Large intestine (tissue), 3 donors: ENCODE measurements at regions not wholly inside any gene's neighbourhood (a gene's known extent, or its start where the extent isn't known, plus 50 kb on each side); places are given as distances from the start of the nearest gene placed in this dataset.

ENCODE experiments used
- DNase-seq, 2 donors: peaks; one replicate each; pipeline versions ENCODE4 v3.0.0 to v3.0.0-alpha.2; 2013
- H3K27ac ChIP-seq: one replicate; pipeline ENCODE4 v1.5.1; 2013; ENCODE audit warnings: low read length
- H3K27me3 ChIP-seq: 2 replicates; pipeline ENCODE4 v1.6.1; 2013; ENCODE audit warnings: low read length; ENCODE audit not compliant: control insufficient read depth, insufficient read depth
- H3K36me3 ChIP-seq: 2 replicates; pipeline ENCODE4 v1.6.1; 2013; ENCODE audit warnings: low read length; ENCODE audit not compliant: control insufficient read depth, insufficient read depth
- H3K4me1 ChIP-seq: one replicate; pipeline ENCODE4 v1.6.1; 2013; ENCODE audit warnings: low read length; ENCODE audit not compliant: control insufficient read depth, insufficient read depth
- H3K4me3 ChIP-seq: one replicate; pipeline ENCODE4 v1.5.1; 2013; ENCODE audit warnings: low read length
- H3K9me3 ChIP-seq: one replicate; pipeline ENCODE4 v1.6.1; 2013; ENCODE audit warnings: mild to moderate bottlenecking, low read depth, low read length, moderate library complexity; ENCODE audit not compliant: control insufficient read depth
- WGBS: methylation state at CpG from one replicate; pipeline ENCODE4 v1.1.5; 2013; ENCODE audit warnings: low lambda C conversion rate; ENCODE audit not compliant: insufficient coverage; 5-methylcytosine and 5-hydroxymethylcytosine counted together

GRCh38 chr2:238963161-238963970 lies 115.5 kb downstream of the TWIST2 start:
- H3K4me1 ChIP-seq: no peaks in the 10 kb centered on the region
- no peaks in the 10 kb centered on the region for H3K27me3 ChIP-seq
- H3K9me3 ChIP-seq: no peaks in the 10 kb centered on the region
- 40% methylated on average over 1 of the region's 15 CpGs for WGBS
- H3K27ac ChIP-seq: no peak overlapping the region
- H3K4me3 ChIP-seq: no peak overlapping the region
- DNase-seq: no peak
- H3K36me3 ChIP-seq: no peaks in the 10 kb centered on the region

- no CpG with 5 or more reads among the region's 2 CpGs for WGBS
- no peak for DNase-seq
- no peaks in the 10 kb centered on the region for H3K36me3 ChIP-seq
- H3K4me1 ChIP-seq: no peaks in the 10 kb centered on the region
- no peaks in the 10 kb centered on the region for H3K9me3 ChIP-seq
- H3K27ac ChIP-seq: no peak overlapping the region
- no peaks in the 10 kb centered on the region for H3K27me3 ChIP-seq
- H3K4me3 ChIP-seq: no peak overlapping the region
Observed at GRCh38 chr2:238963971-238964328, 116.1 kb downstream of the TWIST2 start.

GRCh38 chr2:238964544-238965067 lies 116.7 kb downstream of the TWIST2 start:
- Histone ChIP-seq H3K9me3 (no peaks in the 10 kb centered on the region), H3K27ac (no peak overlapping the region), H3K4me1 (no peaks in the 10 kb centered on the region), H3K4me3 (no peak overlapping the region), H3K36me3 (no peaks in the 10 kb centered on the region), H3K27me3 (no peaks in the 10 kb centered on the region)
- WGBS: 80% methylated on average over 6 of the region's 12 CpGs
- no peak for DNase-seq

GRCh38 chr2:238965371-238966071 lies 117.6 kb downstream of the TWIST2 start:
- no CpG with 5 or more reads among the region's 18 CpGs for WGBS
- Histone ChIP-seq H3K27ac (no peak overlapping the region), H3K4me1 (no peaks in the 10 kb centered on the region), H3K4me3 (no peak overlapping the region), H3K27me3 (no peaks in the 10 kb centered on the region), H3K36me3 (no peaks in the 10 kb centered on the region), H3K9me3 (no peaks in the 10 kb centered on the region)
- no peak for DNase-seq

GRCh38 chr2:238966072-238966937 lies 118.4 kb downstream of the TWIST2 start:
- H3K4me3 ChIP-seq: no peak overlapping the region
- no peaks in the 10 kb centered on the region for H3K4me1 ChIP-seq
- no peaks in the 10 kb centered on the region for H3K27me3 ChIP-seq
- no CpG with 5 or more reads among the region's 46 CpGs for WGBS
- DNase-seq: no peak
- H3K27ac ChIP-seq: no peak overlapping the region
- H3K9me3 ChIP-seq: no peaks in the 10 kb centered on the region
- H3K36me3 ChIP-seq: no peaks in the 10 kb centered on the region

- Histone ChIP-seq H3K4me1 (no peaks in the 10 kb centered on the region), H3K9me3 (no peaks in the 10 kb centered on the region), H3K27ac (no peak overlapping the region), H3K36me3 (no peaks in the 10 kb centered on the region), H3K27me3 (no peaks in the 10 kb centered on the region), H3K4me3 (no peak overlapping the region)
- no CpG with 5 or more reads among the region's 43 CpGs for WGBS
- DNase-seq: no peak
Observed at GRCh38 chr2:238967031-238967977, 119.4 kb downstream of the TWIST2 start.

- DNase-seq: no peak
- no peak overlapping the region for H3K27ac ChIP-seq
- no peaks in the 10 kb centered on the region for H3K9me3 ChIP-seq
- no peaks in the 10 kb centered on the region for H3K4me1 ChIP-seq
- no CpG with 5 or more reads among the region's 8 CpGs for whole genome bisulfite sequencing
- H3K36me3 ChIP-seq: no peaks in the 10 kb centered on the region
- no peaks in the 10 kb centered on the region for H3K27me3 ChIP-seq
- no peak overlapping the region for H3K4me3 ChIP-seq
Observed at GRCh38 chr2:238967978-238968360, 120.1 kb downstream of the TWIST2 start.

- 20% methylated on average over 2 of the region's 18 CpGs for WGBS
- peaks cover 2% of the 10 kb centered on the region for H3K4me1 ChIP-seq
- no peak overlapping the region for H3K4me3 ChIP-seq
- no peaks in the 10 kb centered on the region for H3K36me3 ChIP-seq
- H3K9me3 ChIP-seq: peaks cover 2% of the 10 kb centered on the region
- no peaks in the 10 kb centered on the region for H3K27me3 ChIP-seq
- no peak for DNase-seq
- no peak overlapping the region for H3K27ac ChIP-seq
Observed at GRCh38 chr2:238968616-238969384, 120.9 kb downstream of the TWIST2 start.

- no CpG with 5 or more reads among the region's 4 CpGs for WGBS
- Histone ChIP-seq H3K27me3 (no peaks in the 10 kb centered on the region), H3K36me3 (no peaks in the 10 kb centered on the region), H3K4me3 (no peak overlapping the region), H3K27ac (no peak overlapping the region), H3K4me1 (peaks cover 2% of the 10 kb centered on the region), H3K9me3 (peaks cover 2% of the 10 kb centered on the region)
- no peak for DNase-seq
Observed at GRCh38 chr2:238969857-238970256, 122.0 kb downstream of the TWIST2 start.
